Caki2 (cell line): ENCODE measurements at regions not wholly inside any gene's neighbourhood (a gene's known extent, or its start where the extent isn't known, plus 50 kb on each side); places are given as distances from the start of the nearest gene placed in this dataset.

ENCODE experiments used
- DNase-seq: peaks from one replicate; pipeline ENCODE4 v3.0.0-alpha.2; 2015; ENCODE audit warnings: low read depth
- in situ Hi-C: cut with HindIII; loops from 2 replicates; pipeline ENCODE4 v1.10.0; 2016; ENCODE audit warnings: low sequenced_read_pairs, low pct_unique_long_range_greater_than_20kb, mixed read lengths

GRCh38 chr6:44051515-44051914 is 75.7 kb downstream of the MRPL14 start:
- peak; percentile 73 for DNase-seq
- in situ Hi-C loops, result no loop called here

- DNase-seq, result peak; percentile 46
- in situ Hi-C loops, result no loop called here
These were observed 76.3 kb downstream of the MRPL14 start for GRCh38 chr6:44050872-44051505.

- DNase-seq, result no peak
- in situ Hi-C loops, result no loop called here
These were observed 77.0 kb downstream of the MRPL14 start for GRCh38 chr6:44049989-44050871.

GRCh38 chr6:44049163-44049988 is 77.9 kb downstream of the MRPL14 start:
- in situ Hi-C loops, result no loop called here
- DNase-seq, result no peak

- in situ Hi-C loops, result no loop called here
- no peak for DNase-seq
These were observed 79.0 kb downstream of the MRPL14 start for GRCh38 chr6:44048277-44048676.

- no peak for DNase-seq
- in situ Hi-C loops, result no loop called here
These were observed 79.5 kb downstream of the MRPL14 start for GRCh38 chr6:44047801-44048200.

GRCh38 chr6:44047179-44047546 is 80.1 kb downstream of the MRPL14 start:
- in situ Hi-C loops, result no loop called here
- DNase-seq, result no peak

GRCh38 chr6:44046516-44047178 is 80.6 kb downstream of the MRPL14 start:
- in situ Hi-C loops, result no loop called here
- DNase-seq, result no peak

GRCh38 chr6:44045672-44046015 is 81.6 kb downstream of the MRPL14 start:
- in situ Hi-C loops, result no loop called here
- no peak for DNase-seq

GRCh38 chr6:44044940-44045671 is 82.1 kb downstream of the MRPL14 start:
- DNase-seq, result no peak
- in situ Hi-C loops, result no loop called here

- in situ Hi-C loops, result no loop called here
- peak; percentile 80 for DNase-seq
These were observed 83.1 kb downstream of the MRPL14 start for GRCh38 chr6:44044154-44044539.

- in situ Hi-C loops, result no loop called here
- DNase-seq, result peak; percentile 67
These were observed 83.6 kb downstream of the MRPL14 start for GRCh38 chr6:44043479-44044153.

GRCh38 chr6:44042989-44043478 is 84.2 kb downstream of the MRPL14 start:
- peak; percentile 85 for DNase-seq
- in situ Hi-C loops, result no loop called here

- no peak for DNase-seq
- in situ Hi-C loops, result no loop called here
These were observed 84.8 kb downstream of the MRPL14 start for GRCh38 chr6:44042261-44042988.

- in situ Hi-C loops, result no loop called here
- DNase-seq, result peak; percentile 87
These were observed 85.6 kb downstream of the MRPL14 start for GRCh38 chr6:44041461-44042260.

GRCh38 chr6:44040786-44041185 is 86.5 kb downstream of the MRPL14 start:
- in situ Hi-C loops, result no loop called here
- no peak for DNase-seq
